HEK293 (cell line): ENCODE measurements at regions not wholly inside any gene's neighbourhood (a gene's known extent, or its start where the extent isn't known, plus 50 kb on each side); places are given as distances from the start of the nearest gene placed in this dataset.

Experiments
- CTCF ChIA-PET: fragments of 350-600 bp; formaldehyde crosslinking; extraction: SDS; loops from one replicate; lab custom pipeline; 2021; ENCODE audit warnings: antibody characterized with exemption; lab: Yijun Ruan, JAX
- POLR2A ChIA-PET: fragments of 300-600 bp; formaldehyde crosslinking; extraction: SDS; loops from one replicate; lab custom pipeline; 2020; ENCODE audit warnings: antibody characterized with exemption, inconsistent platforms; lab: Yijun Ruan, JAX
- H3K27ac ChIP-seq: fragments of 200-500 bp; sonication (Bioruptor generic); 2 replicates; pipeline ENCODE4 v1.5.1; 2014; ENCODE audit warnings: low read depth, low read length, control low read depth, inconsistent platforms; ENCODE audit errors: extremely low read depth
- H3K36me3 ChIP-seq, 2 experiments: fragments of 200-500 bp in 1 of 2; sonication (Bioruptor generic) in 1 of 2; 1 replicate in 1 of 2; 2 replicates in 1 of 2; pipeline ENCODE4 v1.5.1; 2014 to 2017; ENCODE audit warnings: inconsistent platforms in 2 of 2, low read length in 2 of 2; ENCODE audit not compliant: control insufficient read depth in 2 of 2, insufficient read depth in 1 of 2
- H3K4me1 ChIP-seq: fragments of 200-500 bp; sonication (Bioruptor generic); 2 replicates; pipeline ENCODE4 v1.5.1; 2014; ENCODE audit warnings: mild to moderate bottlenecking, low read length, inconsistent platforms; ENCODE audit not compliant: control insufficient read depth, insufficient read depth
- H3K4me3 ChIP-seq: 2 replicates; pipeline ENCODE4 v1.5.1; 2011; ENCODE audit warnings: low read depth, mild to moderate bottlenecking, control low read depth, low read length, moderate library complexity
- H3K9me3 ChIP-seq: fragments of 200-500 bp; sonication (Bioruptor generic); 2 replicates; pipeline ENCODE4 v1.5.1; 2014; ENCODE audit warnings: low read depth, low read length, inconsistent platforms; ENCODE audit not compliant: control insufficient read depth, insufficient read depth
- KLF16 ChIP-seq: fragments of 450-650 bp; formaldehyde crosslinking; IDR thresholded peaks from 2 replicates; pipeline ENCODE4 v1.5.1; 2017; ENCODE audit warnings: missing biosample characterization, missing genetic modification characterization
- MEIS1 ChIP-seq: sonication (generic); formaldehyde crosslinking; IDR thresholded peaks from 2 replicates; pipeline ENCODE4 v1.8.1; 2022; ENCODE audit warnings: missing genetic modification reagents, mild to moderate bottlenecking, borderline replicate concordance
- PRDM1 ChIP-seq: fragments of 450-650 bp; formaldehyde crosslinking; IDR thresholded peaks from 2 replicates; pipeline ENCODE4; 2016; ENCODE audit warnings: missing biosample characterization, missing genetic modification characterization
- TCF7L2 ChIP-seq: IDR thresholded peaks from 2 replicates; pipeline ENCODE4 v1.6.1; 2011; ENCODE audit warnings: low read depth, mild to moderate bottlenecking, inconsistent platforms, low read length, moderate library complexity, borderline replicate concordance
- ZFP69B ChIP-seq: fragments of 450-650 bp; formaldehyde crosslinking; IDR thresholded peaks from 2 replicates; pipeline ENCODE4 v1.5.1; 2016; ENCODE audit warnings: missing biosample characterization, missing genetic modification characterization
- ZNF121 ChIP-seq: fragments of 450-650 bp; formaldehyde crosslinking; IDR thresholded peaks from 2 replicates; pipeline ENCODE4 v1.5.1; 2016; ENCODE audit warnings: missing biosample characterization, missing genetic modification characterization
- ZNF174 ChIP-seq: fragments of 450-650 bp; formaldehyde crosslinking; IDR thresholded peaks from 2 replicates; pipeline ENCODE4 v1.5.0; 2017; ENCODE audit warnings: missing biosample characterization, mild to moderate bottlenecking, missing genetic modification characterization
- ZNF19 ChIP-seq: fragments of 450-650 bp; formaldehyde crosslinking; IDR thresholded peaks from 2 replicates; pipeline ENCODE4; 2016; ENCODE audit warnings: missing biosample characterization, missing genetic modification characterization, low read depth
- ZNF354C ChIP-seq: fragments of 450-650 bp; formaldehyde crosslinking; IDR thresholded peaks from 2 replicates; pipeline ENCODE4 v1.5.1; 2016; ENCODE audit warnings: missing biosample characterization, missing genetic modification characterization, low read depth, borderline replicate concordance
- ZNF521 ChIP-seq: fragments of 450-650 bp; formaldehyde crosslinking; IDR thresholded peaks from 2 replicates; pipeline ENCODE4 v1.5.1; 2017; ENCODE audit warnings: missing biosample characterization, mild to moderate bottlenecking, missing genetic modification characterization
- ZNF585B ChIP-seq: fragments of 450-650 bp; formaldehyde crosslinking; IDR thresholded peaks from 2 replicates; pipeline ENCODE4 v1.5.1; 2016; ENCODE audit warnings: missing biosample characterization, missing genetic modification characterization
- ZNF658 ChIP-seq: fragments of 450-650 bp; formaldehyde crosslinking; IDR thresholded peaks from 2 replicates; pipeline ENCODE4; 2016; ENCODE audit warnings: missing biosample characterization, missing genetic modification characterization
- ZNF791 ChIP-seq: fragments of 450-650 bp; formaldehyde crosslinking; IDR thresholded peaks from 2 replicates; pipeline ENCODE4 v1.5.1; 2016; ENCODE audit warnings: missing biosample characterization, missing genetic modification characterization
- ZNF837 ChIP-seq: fragments of 450-650 bp; formaldehyde crosslinking; IDR thresholded peaks from 2 replicates; pipeline ENCODE4 v1.5.1; 2016; ENCODE audit warnings: missing biosample characterization, missing genetic modification characterization
- ZXDB ChIP-seq: fragments of 450-650 bp; formaldehyde crosslinking; IDR thresholded peaks from 2 replicates; pipeline ENCODE4 v1.5.1; 2016; ENCODE audit warnings: missing biosample characterization, missing genetic modification characterization
- TF ChIP-seq, protein P1 (sequence below): fragments of 450-650 bp; formaldehyde crosslinking; IDR thresholded peaks from 2 replicates; pipeline ENCODE4 v1.5.1; 2016; ENCODE audit warnings: missing biosample characterization, missing genetic modification characterization
- TF ChIP-seq, protein P2 (sequence below): fragments of 450-650 bp; formaldehyde crosslinking; IDR thresholded peaks from 2 replicates; pipeline ENCODE4 v1.5.1; 2017; ENCODE audit warnings: missing biosample characterization, missing genetic modification characterization
- TF ChIP-seq, protein P3 (sequence below): fragments of 450-650 bp; formaldehyde crosslinking; IDR thresholded peaks from 2 replicates; pipeline ENCODE4 v1.5.1; 2017; ENCODE audit warnings: missing biosample characterization, missing genetic modification characterization
- TF ChIP-seq, protein P4 (sequence below): fragments of 450-650 bp; formaldehyde crosslinking; IDR thresholded peaks from 2 replicates; pipeline ENCODE4 v1.5.1; 2017; ENCODE audit warnings: missing biosample characterization, missing genetic modification characterization

DNA sequence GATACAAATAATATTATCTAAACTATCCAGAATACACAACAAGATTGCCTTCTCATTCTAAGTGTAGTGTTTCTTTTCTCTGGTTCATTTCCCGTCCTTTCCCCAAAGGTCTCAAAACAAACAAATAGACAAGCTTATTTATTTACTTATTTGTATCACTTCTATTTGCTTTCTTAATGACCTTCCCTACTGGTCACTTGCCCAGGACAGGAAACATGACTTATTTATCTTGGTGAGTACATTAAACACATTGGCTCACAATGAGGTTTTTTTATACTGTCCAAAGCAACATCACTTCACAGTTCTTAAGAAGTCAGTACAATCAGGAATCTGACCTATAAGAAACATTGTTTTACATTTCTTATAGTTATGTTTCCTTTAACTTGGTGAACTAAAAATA, 123.3 kb upstream of the KYNU start:
- ChIA-PET CTCF (no interaction called here), POLR2A (no interaction called here)
- Histone ChIP-seq H3K27ac (no peak overlapping the region), H3K9me3 (no peaks in the 10 kb centered on the region), H3K4me1 (no peaks in the 10 kb centered on the region), H3K36me3 (no peaks in the 10 kb centered on the region), H3K4me3 (no peak overlapping the region)
- TF ChIP-seq, protein P1, sequence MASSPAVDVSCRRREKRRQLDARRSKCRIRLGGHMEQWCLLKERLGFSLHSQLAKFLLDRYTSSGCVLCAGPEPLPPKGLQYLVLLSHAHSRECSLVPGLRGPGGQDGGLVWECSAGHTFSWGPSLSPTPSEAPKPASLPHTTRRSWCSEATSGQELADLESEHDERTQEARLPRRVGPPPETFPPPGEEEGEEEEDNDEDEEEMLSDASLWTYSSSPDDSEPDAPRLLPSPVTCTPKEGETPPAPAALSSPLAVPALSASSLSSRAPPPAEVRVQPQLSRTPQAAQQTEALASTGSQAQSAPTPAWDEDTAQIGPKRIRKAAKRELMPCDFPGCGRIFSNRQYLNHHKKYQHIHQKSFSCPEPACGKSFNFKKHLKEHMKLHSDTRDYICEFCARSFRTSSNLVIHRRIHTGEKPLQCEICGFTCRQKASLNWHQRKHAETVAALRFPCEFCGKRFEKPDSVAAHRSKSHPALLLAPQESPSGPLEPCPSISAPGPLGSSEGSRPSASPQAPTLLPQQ = no peak
- TF ChIP-seq ZNF837 (tag by site-specific recombination) = no peak
- no peak for TF ChIP-seq ZNF354C (tag by site-specific recombination)
- TF ChIP-seq MEIS1 (CRISPR knock-in tag) = no peak
- TF ChIP-seq ZNF521 (tag by site-specific recombination) = no peak

DNA sequence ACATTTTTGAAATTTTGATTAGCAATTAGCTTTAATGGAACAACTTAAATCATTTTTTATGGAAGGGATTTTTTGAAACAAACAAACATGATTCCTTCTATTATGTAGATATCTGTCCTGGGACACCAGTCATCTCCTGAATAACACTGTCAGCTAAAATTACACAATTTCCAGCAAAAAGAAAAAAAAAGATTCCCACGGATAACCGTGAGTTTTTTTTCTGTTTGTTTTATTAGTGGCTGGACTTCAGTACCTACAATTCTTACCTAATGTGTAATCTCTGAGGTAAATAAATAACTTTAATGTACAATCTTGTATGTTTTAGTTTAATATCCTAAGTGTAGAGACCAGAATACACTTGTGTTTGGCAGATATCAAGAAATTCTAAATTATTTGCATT, 126.6 kb upstream of the KYNU start:
- Histone ChIP-seq H3K4me3 (no peak overlapping the region), H3K4me1 (no peaks in the 10 kb centered on the region), H3K36me3 (no peaks in the 10 kb centered on the region), H3K27ac (no peak overlapping the region), H3K9me3 (no peaks in the 10 kb centered on the region)
- ChIA-PET POLR2A (no interaction called here), CTCF (no interaction called here)
- TF ChIP-seq ZNF174 (tag by site-specific recombination) (no peak), ZNF121 (tag by site-specific recombination) (no peak), ZNF658 (tag by site-specific recombination) (no peak), KLF16 (no peak), ZNF837 (tag by site-specific recombination) (no peak), ZXDB (tag by site-specific recombination) (no peak), TCF7L2 (no peak), ZNF791 (tag by site-specific recombination) (no peak), ZFP69B (tag by site-specific recombination) (no peak), PRDM1 (tag by site-specific recombination) (no peak), ZNF19 (tag by site-specific recombination) (no peak), ZNF585B (no peak)
- TF ChIP-seq, protein P2, sequence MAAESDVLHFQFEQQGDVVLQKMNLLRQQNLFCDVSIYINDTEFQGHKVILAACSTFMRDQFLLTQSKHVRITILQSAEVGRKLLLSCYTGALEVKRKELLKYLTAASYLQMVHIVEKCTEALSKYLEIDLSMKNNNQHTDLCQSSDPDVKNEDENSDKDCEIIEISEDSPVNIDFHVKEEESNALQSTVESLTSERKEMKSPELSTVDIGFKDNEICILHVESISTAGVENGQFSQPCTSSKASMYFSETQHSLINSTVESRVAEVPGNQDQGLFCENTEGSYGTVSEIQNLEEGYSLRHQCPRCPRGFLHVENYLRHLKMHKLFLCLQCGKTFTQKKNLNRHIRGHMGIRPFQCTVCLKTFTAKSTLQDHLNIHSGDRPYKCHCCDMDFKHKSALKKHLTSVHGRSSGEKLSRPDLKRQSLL (tag by site-specific recombination) = no peak
- TF ChIP-seq, protein P3, sequence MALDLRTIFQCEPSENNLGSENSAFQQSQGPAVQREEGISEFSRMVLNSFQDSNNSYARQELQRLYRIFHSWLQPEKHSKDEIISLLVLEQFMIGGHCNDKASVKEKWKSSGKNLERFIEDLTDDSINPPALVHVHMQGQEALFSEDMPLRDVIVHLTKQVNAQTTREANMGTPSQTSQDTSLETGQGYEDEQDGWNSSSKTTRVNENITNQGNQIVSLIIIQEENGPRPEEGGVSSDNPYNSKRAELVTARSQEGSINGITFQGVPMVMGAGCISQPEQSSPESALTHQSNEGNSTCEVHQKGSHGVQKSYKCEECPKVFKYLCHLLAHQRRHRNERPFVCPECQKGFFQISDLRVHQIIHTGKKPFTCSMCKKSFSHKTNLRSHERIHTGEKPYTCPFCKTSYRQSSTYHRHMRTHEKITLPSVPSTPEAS (tag by site-specific recombination) = no peak
- TF ChIP-seq, protein P4, sequence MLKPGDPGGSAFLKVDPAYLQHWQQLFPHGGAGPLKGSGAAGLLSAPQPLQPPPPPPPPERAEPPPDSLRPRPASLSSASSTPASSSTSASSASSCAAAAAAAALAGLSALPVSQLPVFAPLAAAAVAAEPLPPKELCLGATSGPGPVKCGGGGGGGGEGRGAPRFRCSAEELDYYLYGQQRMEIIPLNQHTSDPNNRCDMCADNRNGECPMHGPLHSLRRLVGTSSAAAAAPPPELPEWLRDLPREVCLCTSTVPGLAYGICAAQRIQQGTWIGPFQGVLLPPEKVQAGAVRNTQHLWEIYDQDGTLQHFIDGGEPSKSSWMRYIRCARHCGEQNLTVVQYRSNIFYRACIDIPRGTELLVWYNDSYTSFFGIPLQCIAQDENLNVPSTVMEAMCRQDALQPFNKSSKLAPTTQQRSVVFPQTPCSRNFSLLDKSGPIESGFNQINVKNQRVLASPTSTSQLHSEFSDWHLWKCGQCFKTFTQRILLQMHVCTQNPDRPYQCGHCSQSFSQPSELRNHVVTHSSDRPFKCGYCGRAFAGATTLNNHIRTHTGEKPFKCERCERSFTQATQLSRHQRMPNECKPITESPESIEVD = no peak
